NCI-H2081 (cell line): ENCODE measurements at regions not wholly inside any gene's neighbourhood (a gene's known extent, or its start where the extent isn't known, plus 50 kb on each side); places are given as distances from the start of the nearest gene placed in this dataset.
A peak's percentile ranks its signal among the peaks of the same experiment; 100 is the strongest.
"Not testable (repeated sequence)": the region's sequence is repeated elsewhere in the genome, so short reads cannot be mapped to it uniquely, and the experiment has no call there.

Source experiments
- DNase-seq, 2 experiments: peaks; one replicate each; lab custom pipeline; 2025; lab: John Stamatoyannopoulos, UW

GRCh38 chr20:29427201-29428060 lies 1830.0 kb upstream of the DEFB115 start:
- DNase-seq = peak in 1 of 2 experiments; percentile 2

DNA sequence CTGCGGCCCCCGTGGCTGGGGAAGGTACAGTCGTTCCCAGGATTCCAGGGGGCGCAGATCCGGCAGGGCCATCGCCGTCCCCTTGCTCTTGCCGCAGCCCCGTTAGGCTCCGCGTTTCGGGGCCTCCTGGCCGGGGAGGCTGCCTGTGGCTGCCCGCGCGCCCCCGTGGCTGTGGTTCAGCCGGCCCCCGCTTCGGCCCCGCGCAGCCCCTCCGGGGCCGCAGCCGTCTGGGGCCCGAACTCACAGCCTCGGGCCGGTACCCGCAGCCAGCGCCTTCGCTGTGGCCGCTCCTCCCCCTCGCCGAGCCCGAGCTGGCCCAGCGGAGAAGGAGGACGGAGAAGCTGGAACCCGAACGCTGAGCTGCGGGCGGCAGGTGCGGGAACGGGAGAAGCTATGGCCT lies 1826.9 kb upstream of the DEFB115 start:
- no peak for DNase-seq

- not testable (repeated sequence) for DNase-seq
These were observed 1816.7 kb upstream of the DEFB115 start for GRCh38 chr20:29440721-29441120.

DNA sequence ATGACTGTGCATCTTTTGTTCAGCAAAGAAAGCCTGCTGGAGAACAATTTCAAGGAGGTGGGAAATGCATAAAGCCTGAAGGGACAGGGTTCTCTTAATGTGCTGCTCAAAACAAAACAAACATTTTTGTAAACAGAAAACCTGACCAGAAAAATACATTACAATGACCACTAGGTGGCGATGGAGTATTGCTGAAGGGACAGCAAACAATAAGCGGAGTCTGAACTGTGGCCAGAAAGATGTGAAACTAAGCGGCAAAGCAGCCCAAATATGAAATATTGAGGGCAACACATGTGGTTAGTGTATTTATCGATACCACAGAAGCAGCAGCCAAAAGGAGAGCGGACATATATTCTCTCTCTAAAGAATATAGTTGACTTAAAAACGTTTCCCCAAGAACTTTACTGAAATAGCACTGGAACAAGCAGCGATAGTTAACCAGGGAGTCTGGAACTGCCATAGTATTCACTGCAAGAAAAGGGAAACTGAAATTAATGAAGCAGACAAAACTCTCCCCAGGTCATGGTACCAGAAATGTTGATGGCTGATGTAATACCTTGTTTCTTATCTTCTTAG lies 1814.2 kb upstream of the DEFB115 start:
- DNase-seq = peak; percentile 43 to 56

GRCh38 chr20:29443819-29444218 lies 1813.6 kb upstream of the DEFB115 start:
- DNase-seq = no peak

DNA sequence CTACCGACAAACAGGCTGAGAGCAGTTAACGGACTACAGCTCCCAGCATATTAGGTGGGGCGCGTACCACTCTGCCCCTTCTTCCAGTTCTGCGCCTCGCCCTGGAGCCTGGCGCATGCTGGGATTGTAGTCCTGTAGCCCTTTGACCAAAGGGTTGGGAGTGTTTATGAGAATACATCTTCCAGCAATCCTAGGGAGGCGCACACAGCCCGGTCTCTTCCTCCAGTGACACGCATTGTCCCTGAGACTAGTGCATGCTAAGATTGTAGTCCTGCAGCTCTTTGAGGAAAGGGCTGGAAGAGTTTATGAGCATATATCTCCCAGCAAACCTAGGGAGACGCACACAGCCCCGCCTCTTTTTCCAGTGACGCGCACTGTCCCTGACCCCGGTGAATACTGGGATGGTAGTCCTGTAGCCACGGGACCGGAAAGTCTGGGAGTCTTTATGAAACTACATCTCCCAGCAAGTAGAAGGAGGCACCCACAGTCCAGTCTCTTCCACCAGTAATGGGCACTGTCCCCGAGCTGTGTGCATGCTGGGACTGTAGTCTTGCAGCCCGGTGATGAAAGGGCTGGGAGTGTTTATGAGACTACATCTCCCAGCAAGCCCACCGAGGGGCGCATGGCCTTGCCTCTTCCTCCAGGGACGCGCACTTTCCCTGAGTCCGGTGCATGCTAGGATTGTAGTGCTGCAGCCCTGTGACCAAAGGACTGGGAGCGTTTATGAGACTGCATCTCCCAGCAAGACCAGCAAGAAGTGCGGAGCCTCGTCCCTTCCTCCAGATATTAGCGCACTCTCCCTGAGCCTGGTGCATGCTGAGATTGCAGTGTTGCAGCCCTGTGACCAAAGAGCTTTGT lies 1812.2 kb upstream of the DEFB115 start:
- peak; percentile 82 to 90 for DNase-seq

GRCh38 chr20:29447517-29448484 lies 1809.7 kb upstream of the DEFB115 start:
- DNase-seq = not testable (repeated sequence)

DNA sequence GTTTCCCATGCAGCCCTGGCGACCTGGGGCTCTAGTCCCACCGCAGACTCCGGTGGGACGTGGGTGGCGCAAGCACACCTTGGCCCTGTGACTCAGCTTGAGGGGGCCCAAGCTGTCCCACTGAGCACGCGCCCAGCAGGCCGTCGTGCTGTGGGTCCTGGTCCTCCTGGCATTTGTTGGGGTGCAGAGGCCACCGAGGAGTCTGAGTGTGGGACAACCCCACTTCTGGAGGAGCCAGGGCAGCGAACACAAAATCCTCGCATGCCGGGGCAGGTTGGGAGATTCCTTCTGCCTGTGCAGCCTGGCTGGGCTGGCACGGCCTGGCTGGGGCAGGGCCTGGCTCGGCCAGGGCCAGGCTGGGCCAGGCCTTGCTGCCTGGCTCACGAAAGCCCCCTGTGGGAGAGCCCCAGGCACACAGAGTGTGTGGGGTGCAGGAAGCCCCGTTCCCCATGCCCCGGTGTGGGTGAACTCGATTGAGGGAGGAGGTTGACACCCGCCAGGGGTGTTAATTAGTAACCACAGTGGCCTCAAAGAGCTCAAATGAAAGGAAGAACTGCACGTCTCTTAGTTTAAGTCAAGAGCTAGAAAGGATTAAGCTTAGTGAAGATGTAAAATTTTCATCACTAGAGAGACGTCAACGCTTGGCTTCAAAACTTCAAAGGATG lies 1808.5 kb upstream of the DEFB115 start:
- DNase-seq = no peak

DNA sequence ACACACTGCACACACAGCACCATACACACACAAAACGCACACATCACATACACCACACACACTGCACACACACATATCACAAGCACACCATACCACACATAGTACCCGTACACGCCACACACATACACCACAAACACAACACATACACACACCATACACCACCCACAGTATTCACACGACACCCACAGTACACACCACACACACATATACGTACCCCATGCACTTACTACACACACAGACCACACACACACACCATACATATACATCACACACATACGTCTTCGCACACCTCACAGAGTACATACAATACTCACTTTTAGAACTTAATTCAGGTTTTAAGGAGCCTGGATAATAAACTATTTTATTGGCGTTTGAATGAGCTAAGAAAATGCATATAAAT lies 1805.3 kb upstream of the DEFB115 start:
- DNase-seq = no peak

GRCh38 chr20:29456987-29457693 lies 1800.3 kb upstream of the DEFB115 start:
- not testable (repeated sequence) for DNase-seq

GRCh38 chr20:29472606-29473005 lies 1784.9 kb upstream of the DEFB115 start:
- no peak for DNase-seq

GRCh38 chr20:29492840-29493239 lies 1764.6 kb upstream of the DEFB115 start:
- DNase-seq = not testable (repeated sequence)

GRCh38 chr20:29496767-29497166 lies 1760.7 kb upstream of the DEFB115 start:
- peak in 1 of 2 experiments; percentile 38 for DNase-seq

DNA sequence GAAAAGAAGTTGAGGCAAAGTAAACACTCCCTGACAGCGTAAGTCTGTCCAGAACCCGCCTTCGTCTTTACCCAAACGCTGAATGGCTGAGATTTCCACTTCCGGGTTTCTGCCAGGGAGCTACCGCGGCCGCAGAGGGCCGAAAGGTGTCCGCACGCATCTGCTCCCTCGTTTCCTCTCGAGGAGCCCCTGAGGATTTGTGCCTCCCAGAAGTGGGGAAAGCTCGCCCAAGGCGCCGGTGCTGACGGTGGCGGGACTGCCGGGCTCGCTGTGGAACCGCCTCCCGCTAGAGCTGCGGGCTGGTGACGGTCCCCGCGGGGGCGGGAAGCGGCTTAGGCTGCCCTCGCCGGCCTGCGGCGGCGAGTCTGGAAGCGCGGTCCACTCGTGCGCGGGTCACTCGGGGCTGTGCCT lies 1760.2 kb upstream of the DEFB115 start:
- DNase-seq = peak; percentile 91 to 96

GRCh38 chr20:29497684-29498083 lies 1759.8 kb upstream of the DEFB115 start:
- peak in 1 of 2 experiments; percentile 17 for DNase-seq

GRCh38 chr20:29500738-29501137 lies 1756.7 kb upstream of the DEFB115 start:
- DNase-seq = not testable (repeated sequence)

- not testable (repeated sequence) for DNase-seq
These were observed 1742.8 kb upstream of the DEFB115 start for GRCh38 chr20:29514634-29515033.

DNA sequence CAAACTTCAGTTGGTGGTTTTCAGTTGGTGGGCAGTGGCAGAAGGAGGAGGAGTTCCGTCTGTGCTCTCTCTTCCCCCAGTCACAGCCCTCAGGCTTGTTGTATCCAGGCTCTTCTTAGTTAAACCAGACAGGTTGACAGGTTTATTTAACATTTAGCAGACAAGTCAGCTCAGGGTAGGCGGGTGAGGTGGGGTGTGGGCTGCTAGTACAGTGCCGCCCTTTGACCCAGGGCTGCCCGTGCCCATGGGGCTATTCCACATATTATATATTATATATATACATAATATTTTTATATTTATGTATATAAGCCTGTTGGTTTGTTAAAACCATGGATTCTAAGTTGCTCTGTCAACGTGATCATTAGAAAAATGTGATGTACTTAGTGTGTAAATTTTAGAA lies 1740.6 kb upstream of the DEFB115 start:
- not testable (repeated sequence) for DNase-seq

GRCh38 chr20:29519610-29520241 lies 1737.7 kb upstream of the DEFB115 start:
- not testable (repeated sequence) for DNase-seq
